ENCODE measurements at regions not wholly inside any gene's neighbourhood (a gene's known extent, or its start where the extent isn't known, plus 50 kb on each side); places are given as distances from the start of the nearest gene placed in this dataset.

DNA sequence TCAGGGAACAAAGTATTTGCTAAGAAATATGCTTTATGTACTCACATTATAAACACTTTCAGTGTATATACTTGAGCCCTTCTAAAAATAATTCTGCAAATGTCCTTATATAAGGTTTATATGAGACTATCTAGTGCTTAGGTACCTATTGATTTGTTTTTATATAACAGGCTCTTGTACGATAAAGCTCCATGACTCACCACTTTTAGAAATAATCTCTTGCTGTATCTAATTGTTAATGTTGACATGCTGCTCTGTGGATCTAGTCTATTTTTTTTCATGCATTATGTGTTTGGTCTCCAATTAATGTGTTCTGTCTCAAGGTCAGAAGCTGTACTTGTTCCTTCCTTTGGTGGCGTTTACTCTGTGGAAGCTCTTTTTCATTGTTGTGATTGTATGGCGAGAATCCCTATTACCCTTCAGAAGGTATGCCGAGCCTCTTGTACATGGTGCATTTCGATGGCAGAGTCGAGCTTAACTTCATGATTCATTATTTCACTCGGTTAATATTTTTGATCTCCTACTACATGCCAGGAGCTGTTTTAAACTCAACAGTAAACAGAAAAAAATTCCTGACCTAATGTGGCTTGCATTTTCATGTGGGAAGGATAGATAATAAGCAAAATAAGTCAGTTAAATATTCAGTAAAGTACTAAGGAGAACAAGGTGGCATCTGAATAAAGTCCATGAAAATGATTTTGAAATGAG, 361.6 kb downstream of the COG6 start:
- TF ChIP-seq, protein P1, sequence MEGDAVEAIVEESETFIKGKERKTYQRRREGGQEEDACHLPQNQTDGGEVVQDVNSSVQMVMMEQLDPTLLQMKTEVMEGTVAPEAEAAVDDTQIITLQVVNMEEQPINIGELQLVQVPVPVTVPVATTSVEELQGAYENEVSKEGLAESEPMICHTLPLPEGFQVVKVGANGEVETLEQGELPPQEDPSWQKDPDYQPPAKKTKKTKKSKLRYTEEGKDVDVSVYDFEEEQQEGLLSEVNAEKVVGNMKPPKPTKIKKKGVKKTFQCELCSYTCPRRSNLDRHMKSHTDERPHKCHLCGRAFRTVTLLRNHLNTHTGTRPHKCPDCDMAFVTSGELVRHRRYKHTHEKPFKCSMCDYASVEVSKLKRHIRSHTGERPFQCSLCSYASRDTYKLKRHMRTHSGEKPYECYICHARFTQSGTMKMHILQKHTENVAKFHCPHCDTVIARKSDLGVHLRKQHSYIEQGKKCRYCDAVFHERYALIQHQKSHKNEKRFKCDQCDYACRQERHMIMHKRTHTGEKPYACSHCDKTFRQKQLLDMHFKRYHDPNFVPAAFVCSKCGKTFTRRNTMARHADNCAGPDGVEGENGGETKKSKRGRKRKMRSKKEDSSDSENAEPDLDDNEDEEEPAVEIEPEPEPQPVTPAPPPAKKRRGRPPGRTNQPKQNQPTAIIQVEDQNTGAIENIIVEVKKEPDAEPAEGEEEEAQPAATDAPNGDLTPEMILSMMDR (IDR thresholded peaks at IDR 0.05): no peak
- no peak for TF ChIP-seq POLR2A (IDR thresholded peaks at IDR 0.05)
- no peak for TF ChIP-seq EP300 (IDR thresholded peaks at IDR 0.05)
